ENCODE measurements at regions not wholly inside any gene's neighbourhood (a gene's known extent, or its start where the extent isn't known, plus 50 kb on each side); places are given as distances from the start of the nearest gene placed in this dataset.

DNA sequence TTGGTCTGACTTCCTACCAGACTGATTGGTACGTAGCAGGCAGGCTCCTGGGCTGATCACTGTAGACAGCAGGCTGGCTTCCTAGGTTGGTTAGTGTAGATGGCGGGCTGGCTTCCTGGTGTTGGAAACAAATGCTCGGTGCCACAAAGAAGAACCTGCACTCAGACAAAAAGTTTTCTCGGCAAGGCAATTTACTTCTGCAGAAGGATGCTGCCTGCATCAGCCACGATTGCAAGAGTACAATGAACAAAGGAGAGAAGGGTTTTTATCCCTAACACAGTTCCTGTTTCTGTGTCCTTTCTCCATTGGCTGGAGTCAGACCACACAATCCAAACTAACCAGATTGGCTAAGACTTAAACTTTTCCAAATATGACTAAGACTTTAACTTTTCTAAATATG is 123.6 kb upstream of the PPP2R2D start:
- TF ChIP-seq, protein P1, sequence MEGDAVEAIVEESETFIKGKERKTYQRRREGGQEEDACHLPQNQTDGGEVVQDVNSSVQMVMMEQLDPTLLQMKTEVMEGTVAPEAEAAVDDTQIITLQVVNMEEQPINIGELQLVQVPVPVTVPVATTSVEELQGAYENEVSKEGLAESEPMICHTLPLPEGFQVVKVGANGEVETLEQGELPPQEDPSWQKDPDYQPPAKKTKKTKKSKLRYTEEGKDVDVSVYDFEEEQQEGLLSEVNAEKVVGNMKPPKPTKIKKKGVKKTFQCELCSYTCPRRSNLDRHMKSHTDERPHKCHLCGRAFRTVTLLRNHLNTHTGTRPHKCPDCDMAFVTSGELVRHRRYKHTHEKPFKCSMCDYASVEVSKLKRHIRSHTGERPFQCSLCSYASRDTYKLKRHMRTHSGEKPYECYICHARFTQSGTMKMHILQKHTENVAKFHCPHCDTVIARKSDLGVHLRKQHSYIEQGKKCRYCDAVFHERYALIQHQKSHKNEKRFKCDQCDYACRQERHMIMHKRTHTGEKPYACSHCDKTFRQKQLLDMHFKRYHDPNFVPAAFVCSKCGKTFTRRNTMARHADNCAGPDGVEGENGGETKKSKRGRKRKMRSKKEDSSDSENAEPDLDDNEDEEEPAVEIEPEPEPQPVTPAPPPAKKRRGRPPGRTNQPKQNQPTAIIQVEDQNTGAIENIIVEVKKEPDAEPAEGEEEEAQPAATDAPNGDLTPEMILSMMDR (IDR thresholded peaks at IDR 0.05) = no peak
- no peak for TF ChIP-seq POLR2A (IDR thresholded peaks at IDR 0.05)

Data from body of pancreas (tissue), 4 donors.